Cardiac septum (tissue), 1 donor: ENCODE measurements at regions not wholly inside any gene's neighbourhood (a gene's known extent, or its start where the extent isn't known, plus 50 kb on each side); places are given as distances from the start of the nearest gene placed in this dataset.

Experiments
- DNase-seq: peaks from one replicate; pipeline ENCODE4 v3.0.0-alpha.2; 2020; ENCODE audit warnings: low spot score
- intact Hi-C: fragments of 100-400 bp; cut with DNase I; formaldehyde crosslinking; loops from one replicate; pipeline ENCODE4 v1.14.0; 2022
- donor health status: DM: no; HTN: no; CAD: no.

- intact Hi-C loops: no loop called here
- DNase-seq: no peak
Observed at GRCh38 chr16:49085686-49086085, 196.0 kb downstream of the CBLN1 start.

- intact Hi-C loops: no loop called here
Observed at GRCh38 chr16:49084628-49085390, 196.8 kb downstream of the CBLN1 start.

GRCh38 chr16:49081554-49081953, 200.1 kb downstream of the CBLN1 start:
- DNase-seq: no peak
- intact Hi-C loops: no loop called here

More at GRCh38 chr16:49084628-49085390, 196.8 kb downstream of the CBLN1 start:
- DNase-seq: no peak

DNA sequence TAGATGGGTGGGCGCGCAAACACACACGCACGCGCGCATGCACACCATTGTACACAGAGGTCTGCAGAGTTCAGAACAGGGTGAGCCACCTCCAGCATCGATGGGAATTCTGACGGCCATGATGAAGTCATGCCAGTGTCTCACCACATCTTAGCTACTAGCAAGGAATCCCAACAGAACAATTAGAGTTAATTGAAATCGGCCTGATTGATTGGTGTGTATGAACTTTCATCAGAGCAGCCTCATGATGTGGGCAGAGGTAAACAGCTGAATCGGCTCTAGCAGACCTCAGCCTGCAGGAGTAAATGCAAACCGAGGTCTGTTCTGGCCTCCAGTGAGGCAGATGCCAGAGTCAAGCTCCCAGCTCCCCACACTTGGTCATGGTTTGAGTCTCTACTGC, 200.6 kb downstream of the CBLN1 start:
- no peak for DNase-seq
- intact Hi-C loops: no loop called here

GRCh38 chr16:49078571-49078970, 203.1 kb downstream of the CBLN1 start:
- DNase-seq: no peak
- intact Hi-C loops: no loop called here

DNA sequence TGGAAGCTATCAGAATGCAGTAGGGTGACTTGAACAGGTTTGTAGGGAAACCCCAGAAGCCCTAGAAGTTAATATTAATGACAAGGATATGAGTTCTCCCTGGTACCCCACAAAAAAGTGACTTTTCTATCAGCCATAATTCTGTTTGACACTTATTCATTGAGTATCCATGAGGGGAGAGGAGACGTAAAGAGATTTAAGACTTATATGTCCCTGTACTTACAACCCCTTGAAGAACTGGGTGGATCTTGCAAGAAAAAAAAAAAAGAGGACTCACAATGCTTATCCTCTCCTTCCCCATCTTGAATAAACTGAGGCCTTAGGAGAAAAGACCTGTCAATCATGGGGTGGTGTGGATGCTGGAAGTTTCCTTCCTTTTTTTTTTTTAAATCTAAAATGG, 203.5 kb downstream of the CBLN1 start:
- intact Hi-C loops: no loop called here
- DNase-seq: no peak

GRCh38 chr16:49075709-49076108, 205.9 kb downstream of the CBLN1 start:
- no peak for DNase-seq
- intact Hi-C loops: no loop called here

- no peak for DNase-seq
- intact Hi-C loops: no loop called here
Observed at GRCh38 chr16:49068224-49068623, 213.4 kb downstream of the CBLN1 start.

GRCh38 chr16:49067776-49068175, 213.9 kb downstream of the CBLN1 start:
- intact Hi-C loops: no loop called here
- no peak for DNase-seq

- peak; percentile 79 for DNase-seq
- intact Hi-C loops: no loop called here
Observed at GRCh38 chr16:49061137-49061714, 220.4 kb downstream of the CBLN1 start.

- DNase-seq: no peak
- intact Hi-C loops: no loop called here
Observed at GRCh38 chr16:49060728-49061127, 220.9 kb downstream of the CBLN1 start.

DNA sequence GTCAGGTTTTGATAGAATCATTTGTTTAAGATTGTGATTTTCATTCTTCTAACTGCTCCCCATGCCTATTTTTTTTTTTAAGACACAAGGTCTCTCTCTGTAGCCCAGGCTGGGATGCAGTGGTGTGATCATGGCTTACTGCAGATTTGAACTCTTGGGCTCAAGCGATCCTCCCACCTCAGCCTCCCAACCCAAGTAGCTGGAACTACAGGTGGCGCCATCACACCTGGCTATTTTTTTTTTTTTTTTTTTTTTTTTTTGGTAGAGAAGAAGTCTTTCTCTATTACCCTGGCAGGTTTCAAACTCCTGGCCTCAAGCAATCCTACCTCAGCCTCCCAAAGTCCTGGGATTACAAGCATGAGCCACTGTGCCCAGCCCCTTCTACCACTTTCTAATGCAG, 223.3 kb downstream of the CBLN1 start:
- DNase-seq: no peak
- intact Hi-C loops: no loop called here

DNA sequence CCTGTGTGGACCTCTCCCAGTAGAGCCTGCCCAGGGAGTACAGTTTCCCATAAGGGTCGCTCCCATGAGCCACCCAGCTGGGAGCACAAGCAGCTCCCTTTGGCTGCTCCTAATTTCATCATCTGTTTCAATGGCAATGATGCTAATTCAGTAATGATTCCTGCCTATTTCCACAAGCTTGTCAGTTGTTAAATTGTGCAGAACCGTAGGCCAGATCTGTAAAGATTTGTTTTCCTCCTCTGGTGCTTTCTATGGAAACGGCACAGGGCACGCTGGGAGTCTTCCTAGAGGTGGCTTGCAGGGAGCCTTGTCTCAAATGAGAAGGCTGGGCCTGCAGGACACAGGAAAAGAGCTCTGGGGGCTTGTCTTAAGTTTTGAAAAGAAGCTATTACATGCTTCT, 223.7 kb downstream of the CBLN1 start:
- intact Hi-C loops: no loop called here
- no peak for DNase-seq

DNA sequence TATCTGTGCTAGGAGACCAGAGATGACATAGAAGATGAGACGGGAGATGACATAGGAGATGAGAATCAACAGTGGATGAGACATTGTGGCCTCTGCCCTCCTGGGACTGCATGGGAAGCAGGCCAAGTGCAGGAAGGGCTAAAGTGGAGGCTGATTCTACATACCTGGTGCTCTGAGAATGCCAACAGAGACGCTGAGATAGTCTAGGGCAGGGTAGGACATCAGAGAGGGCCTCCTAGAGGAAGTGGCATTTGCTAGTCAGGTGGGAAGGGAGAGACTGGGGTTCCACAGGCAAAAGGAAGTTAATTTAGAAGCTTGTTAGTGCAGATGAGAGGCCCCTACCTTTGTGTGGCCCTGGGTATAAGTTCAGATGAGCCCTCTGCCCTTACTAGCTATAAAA, 224.2 kb downstream of the CBLN1 start:
- intact Hi-C loops: no loop called here
- no peak for DNase-seq

- no peak for DNase-seq
- intact Hi-C loops: no loop called here
Observed at GRCh38 chr16:49056546-49056945, 225.1 kb downstream of the CBLN1 start.

- intact Hi-C loops: no loop called here
- DNase-seq: no peak
Observed at GRCh38 chr16:49055824-49056545, 225.7 kb downstream of the CBLN1 start.

GRCh38 chr16:49055291-49055690, 226.3 kb downstream of the CBLN1 start:
- intact Hi-C loops: no loop called here
- no peak for DNase-seq

GRCh38 chr16:49054606-49055005, 227.0 kb downstream of the CBLN1 start:
- intact Hi-C loops: no loop called here
- no peak for DNase-seq

GRCh38 chr16:49052846-49053245, 228.8 kb downstream of the CBLN1 start:
- DNase-seq: no peak
- intact Hi-C loops: no loop called here

DNA sequence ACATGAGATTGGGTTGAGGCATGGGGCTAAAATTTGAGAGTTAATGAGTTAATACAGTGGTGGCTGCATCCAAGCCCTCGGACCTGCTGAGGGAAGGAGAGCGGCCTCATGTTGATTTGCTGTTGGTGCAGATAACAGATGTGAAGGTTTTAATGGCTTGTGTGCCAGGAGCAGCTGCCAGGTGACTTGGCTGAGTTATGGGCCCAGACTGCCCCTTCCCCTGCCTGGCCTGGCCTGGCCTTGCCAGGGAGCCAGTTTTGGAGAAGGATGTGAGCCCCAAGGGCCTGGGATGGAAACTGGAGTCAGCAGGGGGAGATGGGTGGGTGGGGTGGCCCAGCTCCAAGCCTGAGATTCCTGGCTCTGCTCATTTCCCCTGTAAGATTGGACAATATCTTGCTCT, 230.1 kb downstream of the CBLN1 start:
- intact Hi-C loops: no loop called here
- DNase-seq: no peak

DNA sequence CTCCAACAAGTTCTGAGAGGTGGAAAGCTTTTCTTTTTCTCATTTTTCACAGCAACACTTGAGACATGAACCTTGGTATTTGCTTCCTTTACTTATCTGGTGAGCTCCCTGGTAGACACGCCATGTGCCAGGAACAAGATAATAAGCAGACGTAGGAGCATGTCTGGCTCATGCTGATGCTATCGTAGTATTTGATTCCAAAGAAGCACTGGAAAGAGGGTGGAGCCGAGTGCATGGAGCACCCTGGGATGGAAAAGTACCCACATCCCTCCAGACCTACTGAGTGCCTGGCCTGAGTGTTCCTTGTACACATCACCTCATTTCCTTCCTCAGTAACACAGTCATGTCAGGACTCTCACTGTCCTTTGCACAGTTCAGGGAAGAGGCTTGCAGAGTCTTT, 231.0 kb downstream of the CBLN1 start:
- no peak for DNase-seq
- intact Hi-C loops: no loop called here
